Keratinocyte (primary cell): ENCODE measurements at regions not wholly inside any gene's neighbourhood (a gene's known extent, or its start where the extent isn't known, plus 50 kb on each side); places are given as distances from the start of the nearest gene placed in this dataset.

Source experiments
- CTCF ChIP-seq, 3 experiments: IDR thresholded peaks in 1 of 3; conservative IDR thresholded peaks in 1 of 3; optimal IDR thresholded peaks in 1 of 3; 2 replicates in 2 of 3; 3 replicates in 1 of 3; pipeline versions ENCODE3 to v1.5.1; 2011; ENCODE audit warnings: low read length in 3 of 3, mild to moderate bottlenecking in 3 of 3, moderate library complexity in 2 of 3, control low read depth in 1 of 3, inconsistent platforms in 1 of 3; ENCODE audit not compliant: insufficient read depth in 2 of 3; ENCODE audit errors: extremely low read depth in 1 of 3
- EZH2 ChIP-seq: IDR thresholded peaks from one replicate; pipeline ENCODE4 v1.6.1; 2012; ENCODE audit warnings: inconsistent platforms, mild to moderate bottlenecking, low read length, moderate library complexity

DNA sequence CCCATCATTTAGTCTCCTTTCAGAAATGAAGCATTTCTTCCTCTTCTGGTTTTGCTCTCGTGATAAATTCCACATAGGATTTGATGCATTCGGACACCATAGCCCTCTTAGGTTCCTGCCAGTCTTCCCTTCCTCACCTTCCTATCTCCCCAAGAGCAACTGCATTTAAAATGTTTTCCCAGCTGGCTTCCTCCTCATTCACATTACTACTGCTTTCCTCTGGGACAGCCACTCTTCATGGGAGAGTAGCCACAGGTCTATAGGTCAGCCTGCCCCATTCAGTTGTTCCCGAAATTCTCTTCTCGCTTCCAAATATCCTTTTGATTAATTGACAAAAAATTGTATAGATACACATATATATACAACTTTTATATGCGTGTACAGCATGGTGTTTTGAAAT, 214.2 kb upstream of the PDE10A start:
- TF ChIP-seq CTCF (optimal IDR thresholded peaks at IDR 0.05 in 1 of 3, IDR thresholded peaks at IDR 0.05 in 1 of 3, conservative IDR thresholded peaks at IDR 0.05 in 1 of 3; ENCODE audit: extremely low read depth in 1 of 3, insufficient read depth in 2 of 3, low read length in 3 of 3) = no peak
- no peak for TF ChIP-seq EZH2
